Head of caudate nucleus (tissue), 42 donors: ENCODE measurements at regions not wholly inside any gene's neighbourhood (a gene's known extent, or its start where the extent isn't known, plus 50 kb on each side); places are given as distances from the start of the nearest gene placed in this dataset.
"Not testable (repeated sequence)": the region's sequence is repeated elsewhere in the genome, so short reads cannot be mapped to it uniquely, and the experiment has no call there.

Source experiments
- DNase-seq, 42 donors: peaks; one replicate each; pipeline versions ENCODE4 v3.0.0 to v3.0.0-alpha.2; 2020 to 2021; ENCODE audit warnings: mixed read lengths in 7 of 42
- intact Hi-C: fragments of 100-400 bp; cut with DNase I; formaldehyde crosslinking; loops from one replicate; pipeline ENCODE4 v1.15.0; 2022

DNA sequence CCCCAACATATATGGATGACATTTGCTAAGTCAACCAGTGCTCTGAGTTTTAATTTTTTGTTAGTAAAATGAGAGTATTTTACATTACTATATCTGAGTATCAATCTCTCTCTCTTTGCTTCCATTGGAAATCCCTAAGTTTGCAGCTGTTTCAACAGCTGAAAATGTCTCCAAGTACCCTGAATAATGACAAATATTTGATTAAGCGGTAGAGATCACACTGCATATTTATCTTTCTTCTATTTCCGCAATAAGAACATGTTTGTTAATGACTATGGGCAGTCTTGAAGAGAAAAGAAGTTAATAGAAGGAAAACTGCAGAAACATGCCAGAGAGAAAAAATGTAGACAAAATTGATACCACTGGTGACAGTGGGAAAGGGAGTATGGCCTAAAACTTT, 1117.5 kb downstream of the NCAM2 start:
- intact Hi-C loops = no loop called here
- DNase-seq = no peak

GRCh38 chr21:22120616-22121266, 1122.5 kb downstream of the NCAM2 start:
- no peak for DNase-seq
- intact Hi-C loops = no loop called here

- intact Hi-C loops = no loop called here
- no peak for DNase-seq
These were observed 1127.4 kb downstream of the NCAM2 start for GRCh38 chr21:22125581-22125980.

- intact Hi-C loops = no loop called here
- DNase-seq = no peak
These were observed 1130.5 kb downstream of the NCAM2 start for GRCh38 chr21:22128671-22129070.

DNA sequence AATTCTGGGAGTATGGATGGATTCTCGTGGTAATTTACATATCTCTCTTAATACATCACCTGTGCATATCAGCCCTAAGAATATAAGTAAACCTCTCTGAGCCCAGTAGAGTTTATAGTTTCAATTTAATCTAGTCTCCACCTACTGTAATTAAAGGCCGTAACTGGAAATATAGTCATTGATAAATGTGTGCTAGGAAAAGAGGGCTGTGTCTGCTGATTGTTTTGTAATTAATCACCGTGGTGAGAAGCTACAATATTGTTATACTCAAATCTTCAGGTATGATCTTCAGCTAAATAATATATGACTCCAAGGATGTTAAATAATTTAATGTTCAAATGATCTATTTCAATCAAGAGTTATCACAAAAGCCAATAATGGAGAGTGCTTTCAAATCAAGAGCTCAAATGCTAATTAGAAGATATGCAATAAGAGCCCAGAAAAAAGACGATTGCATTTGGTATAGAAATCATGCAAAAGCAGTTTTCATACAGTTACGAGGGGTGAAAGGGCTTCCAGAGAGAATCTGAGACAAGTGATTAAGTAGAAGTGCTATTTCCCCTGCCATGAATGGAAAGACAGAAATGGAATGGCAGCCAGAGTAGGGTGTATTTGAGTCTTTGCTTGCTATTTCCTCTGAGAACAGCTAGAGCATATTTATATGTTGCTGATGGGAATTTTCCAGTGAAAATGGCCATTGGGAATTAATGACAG, 1134.3 kb downstream of the NCAM2 start:
- intact Hi-C loops = no loop called here
- DNase-seq = no peak

- no peak for DNase-seq
- intact Hi-C loops = no loop called here
These were observed 1138.5 kb downstream of the NCAM2 start for GRCh38 chr21:22136740-22137139.

- intact Hi-C loops = no loop called here
- no peak for DNase-seq
These were observed 1140.2 kb downstream of the NCAM2 start for GRCh38 chr21:22138297-22139016.

- no peak for DNase-seq
- intact Hi-C loops = no loop called here
These were observed 1147.3 kb downstream of the NCAM2 start for GRCh38 chr21:22145545-22145944.

DNA sequence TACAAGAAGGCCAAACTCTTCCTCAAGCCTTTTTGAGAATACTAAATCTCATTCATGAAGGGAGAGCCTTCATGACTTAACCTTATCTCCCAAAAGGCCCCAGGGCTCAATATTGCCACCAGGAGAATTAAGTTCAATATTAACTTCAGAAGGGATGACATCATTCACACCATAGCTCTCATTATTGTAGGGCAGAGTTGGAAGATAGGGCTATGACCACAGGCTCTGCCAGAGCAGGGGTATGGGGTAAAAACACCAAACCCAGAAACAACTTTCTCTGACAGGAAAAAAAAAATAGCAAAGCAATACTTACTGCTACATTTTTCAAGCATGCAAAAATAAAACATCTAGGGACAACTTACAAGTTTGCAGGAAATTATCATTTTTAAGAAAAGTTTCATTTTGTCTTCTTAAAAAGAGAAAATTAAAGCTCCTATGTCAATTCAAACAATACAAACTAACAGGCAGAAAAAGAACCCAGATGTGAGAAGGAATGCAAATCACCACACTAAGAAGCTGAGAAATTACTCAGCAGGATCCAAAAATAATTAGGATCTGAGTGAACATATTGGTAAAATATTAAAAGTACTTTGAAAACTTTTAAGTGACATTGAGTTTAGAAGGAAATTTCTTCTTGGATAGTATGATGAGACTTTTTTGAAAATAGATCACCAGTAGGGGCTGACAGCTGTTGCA, 1156.5 kb downstream of the NCAM2 start:
- DNase-seq = no peak
- intact Hi-C loops = no loop called here

DNA sequence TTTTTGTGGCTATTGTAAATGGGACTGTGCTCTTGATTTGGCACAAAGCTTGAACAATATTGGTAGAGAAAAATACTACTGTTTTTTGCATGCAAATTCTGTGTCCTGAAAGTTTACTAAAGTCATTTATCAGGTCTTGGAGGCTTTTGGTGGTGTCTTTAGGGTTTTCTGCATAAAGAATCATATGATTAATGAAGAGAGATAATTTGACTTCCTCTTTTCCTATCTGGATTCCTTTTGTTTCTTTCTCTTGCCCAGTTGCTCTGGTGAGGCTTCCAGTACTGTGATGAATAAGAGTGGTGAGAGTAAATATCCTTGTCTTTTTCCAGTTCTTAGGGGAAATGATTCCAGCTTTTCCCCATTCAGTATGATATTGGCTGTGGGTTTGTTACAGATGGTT, 1166.7 kb downstream of the NCAM2 start:
- DNase-seq = no peak
- intact Hi-C loops = no loop called here

- intact Hi-C loops = no loop called here
- DNase-seq = no peak
These were observed 1176.5 kb downstream of the NCAM2 start for GRCh38 chr21:22174746-22175145.

- DNase-seq = no peak
- intact Hi-C loops = no loop called here
These were observed 1191.1 kb downstream of the NCAM2 start for GRCh38 chr21:22189278-22189677.

DNA sequence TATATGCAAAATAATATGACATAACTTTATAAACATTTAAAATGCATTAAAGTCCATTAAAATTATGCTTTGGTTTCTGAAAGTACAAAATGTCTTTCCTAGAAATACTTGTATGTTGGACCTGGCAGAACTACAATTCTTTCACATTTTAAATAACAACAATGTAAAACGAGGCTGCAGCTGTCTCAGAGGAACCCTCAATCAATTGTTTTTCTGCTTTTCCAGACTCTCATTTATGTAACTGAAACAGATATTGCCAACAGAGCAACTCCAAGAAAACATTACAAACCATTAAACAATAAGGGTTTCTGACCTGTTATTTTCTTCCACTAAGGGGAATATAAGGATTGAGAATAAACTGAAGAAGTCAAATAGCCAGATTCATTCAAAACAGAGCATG, 1193.4 kb downstream of the NCAM2 start:
- no peak for DNase-seq
- intact Hi-C loops = no loop called here

DNA sequence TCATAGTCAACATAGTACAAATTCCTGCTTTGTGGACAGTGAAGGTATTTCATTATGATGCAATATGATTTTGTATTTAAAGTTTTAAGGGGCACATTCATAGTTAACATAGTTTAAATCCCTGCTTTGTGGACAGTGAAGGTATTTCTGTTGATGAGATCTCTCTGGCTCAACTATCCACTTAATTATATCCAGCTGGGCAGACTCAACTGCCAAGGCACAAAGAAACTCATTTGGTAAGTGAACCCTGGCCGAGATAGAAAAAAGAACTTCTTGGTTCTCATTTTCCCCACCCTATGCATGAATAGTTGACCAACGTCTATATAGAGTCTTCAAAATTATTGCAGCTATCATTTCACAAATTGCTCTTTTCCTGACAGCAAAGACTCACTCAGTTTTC, 1194.6 kb downstream of the NCAM2 start:
- intact Hi-C loops = no loop called here
- no peak for DNase-seq

- intact Hi-C loops, DNase-seq: not testable (repeated sequence)
These were observed 1196.8 kb downstream of the NCAM2 start for GRCh38 chr21:22194986-22195385.

GRCh38 chr21:22200378-22201092, 1202.3 kb downstream of the NCAM2 start:
- no peak for DNase-seq
- intact Hi-C loops = no loop called here

DNA sequence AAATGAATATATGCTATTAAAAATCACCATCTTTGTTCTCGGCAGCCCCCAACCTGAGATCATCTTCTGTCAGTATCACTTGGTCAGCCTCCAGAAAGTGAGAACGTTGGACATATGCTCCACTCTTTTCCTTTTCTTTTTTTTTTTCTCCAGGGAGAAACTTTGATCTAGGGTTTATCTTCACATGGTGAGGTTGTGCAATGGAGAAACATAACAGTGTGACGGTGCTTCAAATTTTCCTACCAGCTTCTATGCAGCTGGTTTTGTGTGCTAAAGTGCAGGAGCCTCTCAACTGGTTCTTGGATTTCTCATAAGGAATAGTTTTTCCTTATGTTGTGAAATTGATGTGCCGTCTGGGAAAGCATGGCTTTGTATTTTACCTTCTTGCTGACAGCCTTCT, 1202.9 kb downstream of the NCAM2 start:
- no peak for DNase-seq
- intact Hi-C loops = no loop called here

GRCh38 chr21:22201669-22202068, 1203.5 kb downstream of the NCAM2 start:
- DNase-seq = no peak
- intact Hi-C loops = no loop called here

- no peak for DNase-seq
These were observed 1211.1 kb downstream of the NCAM2 start for GRCh38 chr21:22209304-22209700.

More at GRCh38 chr21:22209304-22209700, 1211.1 kb downstream of the NCAM2 start:
- intact Hi-C loops = no loop called here
